ENCODE measurements at regions not wholly inside any gene's neighbourhood (a gene's known extent, or its start where the extent isn't known, plus 50 kb on each side); places are given as distances from the start of the nearest gene placed in this dataset.

- TF ChIP-seq EZH2 (IDR thresholded peaks at IDR 0.05; ENCODE audit: low read depth, unreplicated experiment) = no peak
- no peak for TF ChIP-seq CREB1 (CRISPR knock-in tag; IDR thresholded peaks at IDR 0.05; ENCODE audit: low read depth)
- TF ChIP-seq ZNF331 (CRISPR knock-in tag; IDR thresholded peaks at IDR 0.05; ENCODE audit: low read depth) = no peak
- no peak for TF ChIP-seq CTCF (conservative IDR thresholded peaks at IDR 0.05; ENCODE audit: low read depth in 2 of 2)
- no peak for TF ChIP-seq ETS1 (IDR thresholded peaks at IDR 0.05)
- TF ChIP-seq POLR2AphosphoS5 (IDR thresholded peaks at IDR 0.05; ENCODE audit: low read depth) = no peak
- TF ChIP-seq ZNF462 (CRISPR knock-in tag; IDR thresholded peaks at IDR 0.05) = no peak
- no peak for TF ChIP-seq JUNB (IDR thresholded peaks at IDR 0.05; ENCODE audit: unreplicated experiment)
- no peak for TF ChIP-seq NANOG (IDR thresholded peaks at IDR 0.05; ENCODE audit: borderline replicate concordance)
- TF ChIP-seq REST (IDR thresholded peaks at IDR 0.05; ENCODE audit: unreplicated experiment) = no peak
- TF ChIP-seq STAT1 (IDR thresholded peaks at IDR 0.05; ENCODE audit: unreplicated experiment) = no peak
- TF ChIP-seq EZH2phosphoT487 (IDR thresholded peaks at IDR 0.05; ENCODE audit: unreplicated experiment) = no peak
- TF ChIP-seq ZNF114 (CRISPR knock-in tag; IDR thresholded peaks at IDR 0.05) = no peak
- Histone ChIP-seq H3K27ac (ENCODE audit: low read depth) (no peak overlapping the region), H2AFZ (no peak overlapping the region), H3K79me2 (replicated peaks; ENCODE audit: insufficient read depth) (no peaks in the 10 kb centered on the region), H3K36me3 (ENCODE audit: insufficient read depth) (no peaks in the 10 kb centered on the region), H3K27me3 (ENCODE audit: insufficient read depth) (no peaks in the 10 kb centered on the region), H3K4me2 (no peak overlapping the region), H3K4me3 (no peak overlapping the region), H3F3A (replicated peaks; ENCODE audit: low read depth) (no peaks in the 10 kb centered on the region), H3K9me2 (ENCODE audit: insufficient read depth) (no peaks in the 10 kb centered on the region), H4K20me1 (replicated peaks; ENCODE audit: insufficient read depth) (no peaks in the 10 kb centered on the region), H3K4me1 (ENCODE audit: insufficient read depth) (no peaks in the 10 kb centered on the region)
- Mint-ChIP-seq H3K4me1 (no peaks in the 10 kb centered on the region; the same call in 2 of the 3 replicates), H3K9me3 (no peaks in the 10 kb centered on the region), H3K27me3 (ENCODE audit: insufficient read depth, low read depth, poor library complexity) (no peaks in the 10 kb centered on the region), H3K36me3 (ENCODE audit: low read depth) (no peaks in the 10 kb centered on the region), H3K27ac (no peak overlapping the region), H3K4me3 (no peak overlapping the region)
- DNase-seq (ENCODE audit: low spot score) = no peak
- ATAC-seq = no peak
Measured at GRCh38 chrX:25241461-25241860, 225.7 kb upstream of the ARX start.
